ENCODE measurements at regions not wholly inside any gene's neighbourhood (a gene's known extent, or its start where the extent isn't known, plus 50 kb on each side); places are given as distances from the start of the nearest gene placed in this dataset.

DNA sequence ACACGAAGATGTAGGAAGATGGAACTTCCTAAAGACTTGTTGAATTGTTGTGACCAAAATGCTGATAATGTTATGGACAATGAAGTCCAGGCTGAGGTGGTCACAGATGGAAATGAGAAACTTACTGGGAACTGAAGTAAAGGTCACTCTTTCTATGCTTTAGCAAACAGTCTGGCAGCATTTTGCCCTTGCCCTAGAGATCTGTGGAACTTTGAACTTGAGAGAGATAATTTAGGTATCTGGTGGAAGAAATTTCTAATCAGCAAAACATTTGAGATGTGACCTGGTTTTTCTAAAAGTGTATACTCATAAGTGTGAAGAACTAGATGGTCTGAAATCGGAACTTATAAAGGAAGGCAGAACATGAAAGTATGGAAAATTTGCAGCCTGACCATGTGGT, 1785.9 kb downstream of the PCDH7 start:
- DNase-seq = no peak

DNA sequence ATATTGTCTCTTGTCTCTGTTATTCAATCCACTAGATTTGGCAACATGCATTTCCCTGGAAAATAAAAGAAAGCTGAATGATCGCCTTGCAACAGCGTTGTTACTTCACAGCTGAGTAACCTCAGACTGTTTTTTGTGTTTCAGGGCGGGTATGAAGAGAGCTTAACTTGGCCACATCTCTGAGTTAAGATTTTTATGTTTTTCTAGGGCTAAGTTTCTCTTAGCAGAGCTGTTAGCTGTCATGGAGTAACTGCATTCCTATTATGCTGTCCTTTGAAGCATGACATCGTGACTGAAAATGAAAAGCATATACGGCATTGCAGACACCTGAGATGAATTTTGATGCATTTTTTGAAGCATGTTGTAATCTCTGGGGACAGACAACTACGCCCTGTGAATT, 1798.9 kb downstream of the PCDH7 start:
- no peak for DNase-seq

DNA sequence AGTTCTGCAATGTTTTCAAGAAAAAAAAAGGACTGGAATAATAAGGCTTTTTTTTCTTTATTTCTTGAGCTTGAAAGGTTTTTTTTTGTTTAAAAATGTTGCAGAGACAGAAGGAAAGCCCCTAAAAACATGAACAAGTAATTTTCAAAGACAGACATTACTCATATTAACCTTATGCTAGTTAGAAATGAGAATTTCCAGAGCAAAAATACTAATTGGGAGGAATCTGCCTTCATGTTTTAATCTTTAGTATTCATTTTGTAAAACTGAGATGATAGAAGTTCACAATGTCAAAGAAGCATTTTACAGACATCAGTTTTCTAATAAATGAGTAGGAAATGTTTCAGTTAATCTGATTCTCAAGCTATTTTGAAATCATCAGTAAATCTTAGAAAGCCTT, 1805.3 kb downstream of the PCDH7 start:
- DNase-seq = no peak

DNA sequence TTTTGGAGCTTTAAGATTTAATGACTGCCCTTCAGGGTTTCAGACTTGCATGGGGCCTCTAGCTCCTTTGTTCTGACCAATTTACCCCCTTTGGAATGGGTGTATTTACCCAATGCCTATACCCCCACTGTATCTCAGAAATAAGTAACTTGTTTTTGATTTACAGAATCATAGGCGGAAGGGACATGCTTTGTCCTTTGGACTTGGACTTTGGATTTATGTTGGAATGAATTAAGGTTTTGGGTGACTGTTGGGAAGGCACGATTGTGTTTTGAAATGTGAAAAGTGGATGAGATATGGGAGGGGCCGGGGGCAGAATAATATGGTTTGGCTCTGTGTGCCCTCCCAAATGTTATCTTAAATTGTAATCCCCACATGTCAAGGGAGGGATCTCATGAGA, 1824.7 kb downstream of the PCDH7 start:
- DNase-seq = no peak

DNA sequence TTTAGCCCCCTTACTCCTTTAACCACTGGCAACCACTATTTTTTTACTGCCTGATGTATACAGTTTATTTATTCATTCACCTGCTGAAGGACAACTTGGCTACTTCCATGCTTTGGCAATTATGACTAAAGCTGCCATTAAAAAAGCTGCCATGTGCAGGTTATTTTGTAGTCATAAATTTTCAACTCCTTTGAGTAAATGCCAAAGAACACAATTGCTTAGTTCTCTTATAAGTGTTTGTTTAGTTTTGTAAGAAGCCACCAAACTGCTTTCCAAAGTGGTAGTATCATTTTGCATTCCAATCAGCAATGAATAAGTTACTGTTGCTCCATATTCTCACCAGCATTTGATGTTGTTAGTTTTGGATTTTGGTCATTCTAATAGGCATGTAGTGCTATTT, 1831.8 kb downstream of the PCDH7 start:
- no peak for DNase-seq

DNA sequence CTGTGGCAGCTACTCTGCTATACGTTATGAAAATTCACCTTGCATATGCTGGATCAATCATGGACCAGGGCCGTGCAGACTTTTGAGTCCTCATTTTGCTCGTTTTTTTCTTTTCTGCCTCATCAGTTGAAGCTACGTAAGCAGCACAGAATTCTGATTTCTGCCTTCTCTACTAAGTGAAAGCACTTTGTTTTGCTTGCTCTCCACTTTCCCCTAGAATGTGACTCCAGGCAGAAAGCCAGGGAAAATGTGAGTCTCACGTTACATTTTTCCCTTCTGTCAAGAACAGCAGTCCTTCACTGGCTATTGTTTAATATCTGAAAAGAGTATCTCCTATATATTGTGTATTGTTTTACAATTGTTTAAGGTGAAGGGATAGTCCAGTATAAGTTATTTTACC, 1840.1 kb downstream of the PCDH7 start:
- DNase-seq = no peak

DNA sequence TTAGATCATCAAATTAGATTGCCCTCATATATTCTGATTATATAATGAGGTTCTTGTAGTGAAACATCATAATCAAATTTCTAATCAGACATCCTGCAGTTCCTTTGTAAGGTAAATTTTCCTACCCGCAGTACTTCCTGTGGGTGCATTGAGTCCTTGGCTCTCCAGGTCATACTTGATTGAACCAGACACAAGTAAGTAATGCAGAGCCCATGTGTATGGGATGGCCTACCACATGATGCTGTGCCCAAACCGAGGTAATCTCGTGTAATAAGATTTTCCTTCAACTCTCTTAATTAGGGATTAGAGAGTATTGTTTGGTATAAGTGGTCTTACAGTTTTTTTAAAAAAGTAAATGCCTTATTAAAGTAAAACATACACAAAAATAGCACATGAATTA, 1841.8 kb downstream of the PCDH7 start:
- no peak for DNase-seq

DNA sequence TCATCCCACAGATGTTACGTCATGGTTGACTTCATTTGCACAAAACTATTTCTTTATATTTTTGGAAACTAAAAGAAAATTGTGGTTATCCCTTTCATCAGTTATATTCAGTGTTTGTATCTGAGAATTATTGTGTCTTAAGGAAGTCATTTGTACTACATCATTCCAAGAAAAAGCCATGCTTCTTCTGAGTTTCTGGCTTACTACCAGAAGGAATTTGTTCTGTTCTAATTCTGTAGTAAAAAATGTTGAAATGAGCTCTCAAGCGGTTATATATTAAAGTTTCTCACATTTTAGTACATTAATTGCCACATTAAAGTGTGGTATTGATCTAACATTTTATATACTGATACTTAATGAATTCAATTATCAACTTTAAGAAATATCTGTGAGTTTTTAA, 1844.5 kb downstream of the PCDH7 start:
- DNase-seq = no peak

DNA sequence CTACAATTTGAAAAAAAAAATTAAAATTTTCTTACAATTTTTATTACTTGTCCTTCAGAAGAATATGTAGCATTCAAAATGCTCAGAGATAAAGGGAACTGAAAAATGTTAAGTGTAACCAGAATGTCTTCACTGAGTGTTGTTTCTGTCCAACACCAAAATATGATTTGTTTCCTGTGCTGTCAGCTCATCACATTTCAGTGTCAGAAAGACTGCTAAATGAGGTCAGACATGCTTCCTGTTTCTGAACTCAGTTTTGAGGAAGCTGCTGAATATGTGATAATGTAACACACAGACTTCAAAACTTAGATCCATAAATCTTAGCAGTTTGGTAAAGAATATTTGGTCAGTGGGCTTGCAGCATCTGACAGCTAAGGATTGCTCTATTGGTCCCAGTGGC, 1849.7 kb downstream of the PCDH7 start:
- DNase-seq = no peak

DNA sequence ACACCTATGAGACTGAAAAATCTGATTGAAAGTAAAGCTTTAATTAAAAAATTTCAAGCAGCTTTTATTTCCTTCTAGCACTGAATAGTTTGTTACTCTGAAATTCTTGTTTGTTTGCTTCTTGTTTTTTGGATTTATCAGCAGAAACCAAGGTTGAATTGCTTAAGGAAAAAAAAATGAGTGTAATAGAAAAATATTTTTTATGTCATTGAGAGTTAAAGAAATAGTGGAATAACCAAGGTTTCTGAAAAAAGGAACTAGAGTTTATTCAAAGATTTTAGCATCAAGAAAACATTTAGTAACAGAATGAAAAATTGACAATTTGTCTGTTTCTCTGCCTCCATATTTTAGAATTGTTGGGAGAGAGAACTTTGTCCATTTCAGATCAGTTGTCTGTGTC, 1852.2 kb downstream of the PCDH7 start:
- DNase-seq = no peak

DNA sequence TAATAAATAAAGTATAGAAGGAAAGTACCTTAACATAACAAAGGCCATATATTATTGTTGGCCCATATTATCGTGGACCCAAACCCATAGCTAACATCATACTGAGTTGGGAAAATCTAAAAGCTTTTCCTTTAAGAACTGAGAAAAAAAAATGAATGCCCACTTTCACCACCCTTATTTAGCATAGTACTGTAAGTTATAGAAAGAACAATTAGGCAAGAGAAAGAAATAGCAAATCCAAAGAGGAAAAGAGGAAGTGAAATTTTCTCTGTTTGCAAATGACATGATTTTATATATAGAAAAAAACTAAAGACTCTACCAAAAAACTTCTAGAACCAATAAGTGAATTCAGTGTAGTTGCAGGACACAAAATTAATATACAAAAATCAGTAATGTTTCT, 1854.6 kb downstream of the PCDH7 start:
- no peak for DNase-seq

DNA sequence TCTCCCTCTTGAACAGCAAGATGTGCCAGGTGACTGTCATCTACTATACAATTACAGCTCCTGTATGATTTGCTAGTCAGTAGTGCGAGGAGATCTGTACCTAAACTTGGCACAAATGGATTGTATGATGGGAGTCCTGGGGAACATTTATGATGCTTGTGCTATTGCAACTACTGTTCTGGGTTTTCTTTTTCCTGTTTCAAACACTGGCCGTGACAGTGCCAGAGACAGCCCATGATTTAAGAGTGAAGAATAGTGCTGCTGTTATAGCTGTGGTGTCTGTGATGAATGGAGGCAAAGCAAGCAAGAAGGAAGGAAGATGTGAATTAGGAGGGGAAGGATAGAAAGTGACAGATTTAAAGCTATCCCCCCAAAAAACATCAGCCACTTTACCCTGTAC, 1868.9 kb downstream of the PCDH7 start:
- DNase-seq = no peak

DNA sequence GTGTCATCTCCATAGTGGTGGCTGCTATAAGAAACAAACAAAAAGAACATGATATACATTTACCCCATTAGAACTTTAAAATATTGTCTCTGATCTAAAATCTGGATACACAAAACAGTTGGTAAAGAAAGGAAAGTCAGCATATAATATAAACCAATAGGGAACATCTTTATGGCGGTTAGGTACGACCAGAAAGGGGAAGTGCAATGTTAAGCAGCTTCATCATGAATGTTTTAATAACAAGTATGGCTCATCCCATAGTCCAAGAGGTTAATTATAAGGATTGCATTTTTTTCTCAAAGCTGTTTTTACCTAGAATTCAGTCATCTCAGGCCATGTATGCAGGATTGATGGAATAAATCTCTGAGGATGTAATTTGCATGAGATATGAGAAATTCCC, 1869.7 kb downstream of the PCDH7 start:
- DNase-seq = no peak

DNA sequence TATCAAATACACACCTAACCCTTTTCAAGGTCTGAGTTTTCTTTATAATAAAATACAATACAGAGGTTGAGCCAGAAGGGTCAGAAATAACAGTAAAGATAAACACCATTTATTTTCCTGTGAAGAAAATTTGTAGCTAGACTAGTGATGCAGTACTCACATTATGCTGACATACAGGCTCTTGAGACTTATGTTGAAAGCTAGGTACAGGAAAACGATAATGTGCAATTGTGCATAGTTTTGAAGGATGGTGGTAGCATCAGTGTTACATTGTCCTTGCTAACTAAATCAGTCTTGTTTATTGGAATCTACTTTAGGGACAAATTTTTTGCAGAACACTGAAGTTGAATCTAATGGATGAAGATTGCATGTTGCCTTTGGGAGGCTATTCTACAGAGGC, 1877.2 kb downstream of the PCDH7 start:
- DNase-seq = no peak

DNA sequence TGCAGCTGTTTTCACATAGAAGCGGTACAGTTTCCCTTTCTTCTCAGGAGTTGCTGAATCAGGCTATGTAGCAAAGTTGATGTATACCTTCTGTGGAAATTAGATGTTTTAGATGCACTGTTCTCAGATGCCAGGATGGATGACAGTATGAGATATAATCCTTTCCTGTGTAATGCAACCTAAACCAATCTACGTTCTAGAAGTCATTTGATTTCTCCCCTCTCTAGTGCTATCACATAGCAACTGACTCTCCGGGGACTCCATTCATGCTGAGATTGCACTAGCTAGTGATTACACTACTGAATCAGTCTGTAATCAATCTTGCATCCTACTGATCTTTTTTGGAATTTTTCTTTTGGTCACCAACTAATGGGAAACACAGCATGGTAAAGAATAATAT, 1881.7 kb downstream of the PCDH7 start:
- DNase-seq = no peak

DNA sequence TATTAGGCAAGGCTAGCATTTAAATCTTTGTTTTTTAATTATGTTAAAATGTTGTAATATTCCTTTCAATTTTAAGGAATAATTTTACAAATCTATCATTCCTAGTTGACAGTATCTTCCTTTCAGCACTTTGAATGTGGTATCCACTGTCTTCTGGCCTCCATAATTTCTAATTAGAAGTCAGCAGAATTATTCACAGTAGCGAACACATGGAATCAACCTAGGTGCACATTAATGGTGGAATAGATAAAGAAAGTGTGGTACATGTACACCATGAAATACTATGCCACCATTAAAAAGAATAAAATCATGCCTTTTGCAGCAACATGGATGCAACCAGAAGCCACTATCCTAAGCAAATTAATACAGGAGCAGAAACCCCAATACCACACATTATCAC, 1887.8 kb downstream of the PCDH7 start:
- DNase-seq = no peak

DNA sequence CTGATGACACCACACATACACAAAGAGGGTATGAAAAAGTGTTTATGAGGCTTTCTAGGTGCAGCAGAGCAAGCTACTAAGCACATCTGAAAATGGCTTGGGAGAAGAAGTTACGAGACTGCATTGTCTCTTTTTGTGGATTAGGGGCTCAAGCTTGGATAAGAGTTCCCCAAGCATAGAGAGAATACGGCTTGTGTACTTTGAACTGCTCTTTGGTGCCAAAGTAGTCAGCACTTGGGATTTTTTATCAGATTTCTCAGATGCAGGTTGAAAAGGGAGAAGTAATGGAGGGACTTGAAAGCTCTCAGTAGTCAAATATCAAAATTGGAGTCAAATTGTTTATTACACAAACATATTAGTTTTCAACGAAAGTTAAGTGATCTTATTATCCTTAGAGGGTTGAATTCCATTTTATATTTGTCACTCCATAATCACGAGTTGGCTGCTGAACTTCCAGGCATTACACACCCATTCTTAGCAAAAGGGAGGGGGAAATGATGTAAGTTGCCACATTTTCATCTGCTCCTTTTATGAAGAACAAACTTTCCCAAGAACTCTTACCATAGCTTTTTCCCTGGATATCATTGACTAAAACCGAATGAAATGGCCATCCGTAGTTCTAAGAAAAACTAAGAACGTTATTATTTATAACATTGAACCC, 1904.9 kb downstream of the PCDH7 start:
- DNase-seq = no peak

DNA sequence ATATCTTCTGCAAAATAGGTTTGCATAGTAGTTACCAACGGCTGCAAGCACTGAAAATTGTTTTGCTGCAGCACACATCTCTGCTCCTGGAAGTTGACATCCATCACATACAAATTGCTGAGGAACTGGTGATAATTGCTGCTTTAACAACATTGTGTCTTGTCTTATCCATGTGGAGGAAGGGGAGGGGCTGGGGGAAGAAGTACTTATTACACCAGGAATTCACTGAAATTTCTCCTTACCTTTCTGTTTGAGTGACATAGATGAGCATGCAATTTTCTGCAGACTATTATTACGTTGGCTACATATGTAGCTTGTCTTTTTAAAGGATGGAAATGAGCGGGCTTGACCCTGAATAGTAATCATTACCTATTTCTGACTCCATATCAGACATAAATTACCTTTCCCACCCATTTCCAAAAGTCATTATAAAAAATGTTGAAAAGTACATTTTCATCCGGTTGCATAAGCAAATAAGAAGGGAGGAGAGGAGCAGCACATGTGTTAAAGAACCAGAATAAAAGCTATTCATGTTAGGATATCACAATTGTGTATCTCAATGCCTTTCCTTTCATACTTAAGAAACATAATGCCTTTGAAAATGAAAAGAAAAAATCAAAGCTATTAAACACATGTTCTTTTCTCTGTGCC, 1905.6 kb downstream of the PCDH7 start:
- no peak for DNase-seq

DNA sequence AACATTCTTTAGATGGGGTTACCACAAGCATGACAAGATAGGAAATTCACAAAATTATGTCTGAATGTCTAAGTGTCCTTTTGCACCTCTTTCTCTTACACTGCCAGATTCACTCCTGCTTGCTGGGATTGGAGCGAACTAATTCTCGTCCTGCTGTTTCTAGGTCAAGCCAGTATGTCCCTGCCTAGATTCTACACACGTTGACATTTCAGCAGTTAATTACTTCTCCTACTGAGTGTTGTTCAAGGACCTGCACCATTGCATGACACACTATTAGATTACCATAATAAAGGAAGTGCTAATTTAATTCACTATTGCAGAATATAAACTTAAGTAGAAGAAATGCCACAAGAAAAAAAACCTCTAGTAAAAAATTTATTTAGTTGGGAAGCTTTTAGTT, 1911.7 kb downstream of the PCDH7 start:
- no peak for DNase-seq

DNA sequence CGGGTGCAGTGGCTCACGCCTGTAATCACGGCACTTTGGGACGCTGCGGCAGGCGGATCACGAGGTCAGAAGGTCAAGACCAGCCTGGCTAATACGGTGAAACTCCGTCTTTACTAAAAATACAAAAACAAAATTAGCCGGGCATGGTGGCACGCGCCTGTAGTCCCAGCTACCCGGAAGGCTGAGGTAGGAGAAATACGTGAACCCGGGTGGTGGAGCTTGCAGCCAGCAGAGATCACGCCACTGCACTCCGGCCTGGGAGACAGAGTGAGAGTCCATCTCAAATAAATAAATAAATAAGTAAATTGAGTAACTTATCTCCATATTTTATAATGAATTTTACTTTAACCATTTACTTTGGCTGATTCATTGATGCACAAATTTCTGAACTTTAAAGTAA, 1913.3 kb downstream of the PCDH7 start:
- no peak for DNase-seq

DNA sequence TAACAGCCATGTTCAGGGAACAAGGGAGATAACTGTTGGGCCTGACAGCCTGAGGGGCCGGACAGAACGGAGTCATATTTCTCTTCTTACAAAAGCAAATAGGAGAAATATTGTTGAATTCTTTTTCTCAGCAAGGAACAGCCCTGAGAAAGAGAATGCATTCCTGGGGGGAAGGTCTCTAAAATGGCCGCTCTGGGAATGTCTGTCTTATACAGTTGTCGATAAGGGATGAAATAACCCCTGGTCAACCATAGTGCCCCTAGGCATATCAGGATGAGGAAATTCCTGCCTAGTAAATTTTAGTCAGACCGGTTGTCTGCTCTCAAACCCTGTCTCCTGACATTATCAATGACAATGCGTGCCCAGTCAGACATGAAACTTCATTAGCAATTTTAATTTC, 1925.5 kb downstream of the PCDH7 start:
- no peak for DNase-seq

DNA sequence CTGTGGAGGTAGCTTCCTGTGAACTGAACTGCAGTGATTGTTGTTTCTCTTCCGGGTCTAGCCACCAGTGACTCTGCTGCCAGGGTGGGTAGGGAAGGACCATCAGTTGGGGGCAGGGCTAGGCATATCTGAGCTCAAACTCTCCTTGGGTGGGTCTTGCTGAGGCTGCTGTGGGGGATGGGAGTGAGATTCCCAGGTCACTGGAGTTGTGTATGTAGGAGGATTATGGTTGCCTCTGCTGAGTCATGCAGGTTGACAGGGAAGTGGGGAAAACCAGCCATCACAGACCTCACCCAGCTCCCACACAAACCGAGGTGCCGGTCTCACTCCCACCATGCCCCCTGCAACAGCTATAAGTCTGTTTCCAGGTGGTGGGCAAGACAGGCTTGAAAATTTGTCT, 1937.8 kb downstream of the PCDH7 start:
- no peak for DNase-seq

DNA sequence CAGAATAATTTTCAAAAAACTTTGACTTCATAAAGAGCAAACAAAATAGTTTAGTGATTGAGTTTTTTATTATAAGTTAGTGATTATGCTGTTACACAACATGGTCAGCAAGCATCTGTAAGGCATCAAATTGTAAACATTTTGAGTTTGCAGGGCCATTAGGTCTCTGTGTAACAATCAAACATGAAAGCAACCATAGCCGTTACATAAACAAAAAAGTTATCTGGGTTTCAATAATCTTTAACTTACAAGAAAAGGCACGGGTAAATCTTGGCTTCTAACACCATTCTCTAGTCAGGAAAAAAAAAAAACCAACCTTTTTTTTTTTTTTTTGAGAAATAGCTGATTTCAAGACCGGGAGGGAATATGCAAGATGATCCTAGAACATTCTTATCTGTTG, 1941.1 kb downstream of the PCDH7 start:
- no peak for DNase-seq

DNA sequence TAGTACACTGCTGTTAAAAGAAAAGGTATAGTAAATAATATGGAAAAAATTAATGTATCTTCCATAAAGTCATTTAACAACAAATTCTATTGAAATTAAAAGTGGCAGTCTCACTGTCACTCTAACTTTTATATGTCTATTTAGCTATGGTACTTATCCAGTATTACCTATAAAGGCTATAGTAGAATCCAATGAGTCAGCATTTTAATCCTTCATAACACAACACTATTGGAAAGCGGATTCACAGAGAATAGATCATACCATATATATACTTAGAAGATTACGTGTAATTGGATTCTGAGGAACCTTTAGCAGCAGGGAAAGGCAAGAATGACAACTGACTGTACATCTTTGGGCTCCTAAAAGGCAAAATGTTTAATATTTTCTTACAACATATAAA, 1942.6 kb downstream of the PCDH7 start:
- DNase-seq = no peak

DNA sequence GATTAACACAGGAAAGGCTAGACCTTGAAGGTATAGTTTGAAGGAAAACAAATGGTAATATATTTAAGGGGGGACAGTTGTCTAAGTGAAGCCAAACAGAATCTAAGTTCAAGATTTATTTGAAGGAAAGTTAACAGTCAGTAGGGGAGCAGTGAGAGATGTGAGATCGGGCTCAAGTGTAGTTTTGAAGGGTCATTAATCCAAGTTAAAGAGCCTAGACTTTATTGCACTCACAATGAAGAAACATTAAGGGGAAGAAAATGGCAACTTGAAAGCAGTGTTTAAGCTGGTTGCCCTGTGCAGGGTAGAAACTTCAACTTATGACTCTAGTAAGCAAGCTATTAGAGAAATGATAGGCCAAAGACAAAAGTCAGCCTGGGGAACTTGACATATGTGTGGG, 1952.2 kb downstream of the PCDH7 start:
- DNase-seq = no peak

Measured in GOT3 (cell line).